DMS79 (cell line): ENCODE measurements at regions not wholly inside any gene's neighbourhood (a gene's known extent, or its start where the extent isn't known, plus 50 kb on each side); places are given as distances from the start of the nearest gene placed in this dataset.

Experiments
- DNase-seq: peaks from one replicate; lab custom pipeline; 2025; lab: John Stamatoyannopoulos, UW

DNA sequence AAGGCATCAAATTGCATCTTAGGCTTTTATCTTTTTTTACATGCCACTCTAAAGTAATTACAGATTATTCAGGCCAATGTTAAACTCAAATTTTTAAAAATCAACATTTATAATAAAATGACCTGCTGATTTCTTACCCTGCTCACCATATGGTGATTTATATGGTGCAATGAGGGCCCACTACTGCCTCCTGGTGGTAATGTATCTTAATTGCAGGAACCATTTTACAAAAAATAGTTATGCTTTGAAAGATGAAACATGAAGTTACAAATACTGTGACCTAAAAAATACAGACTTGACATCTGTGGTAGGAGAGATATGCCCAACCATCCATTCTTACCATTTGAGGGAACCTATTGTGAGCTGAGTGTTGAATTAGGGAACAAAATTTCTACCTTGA, 292.6 kb upstream of the TAS2R1 start:
- DNase-seq = no peak

DNA sequence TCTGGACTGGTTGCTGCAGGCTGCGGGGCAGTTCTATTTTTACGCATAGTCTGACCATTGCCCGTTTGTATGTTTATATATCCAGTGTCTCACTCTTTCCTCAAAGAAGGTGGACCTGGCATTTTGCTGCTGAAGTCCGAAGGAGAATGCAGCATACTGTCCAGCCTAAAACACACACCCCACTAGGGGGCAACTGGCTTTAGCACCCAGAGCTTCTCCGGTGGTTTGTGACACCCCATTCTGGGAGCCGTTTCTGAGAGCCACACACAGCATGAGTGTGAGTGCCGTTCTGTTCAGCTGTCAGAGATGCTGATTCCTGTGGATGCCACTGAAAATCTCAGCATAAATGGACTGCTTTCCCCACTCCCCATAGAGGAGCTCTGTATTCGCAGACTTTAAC, 290.5 kb upstream of the TAS2R1 start:
- DNase-seq = no peak

DNA sequence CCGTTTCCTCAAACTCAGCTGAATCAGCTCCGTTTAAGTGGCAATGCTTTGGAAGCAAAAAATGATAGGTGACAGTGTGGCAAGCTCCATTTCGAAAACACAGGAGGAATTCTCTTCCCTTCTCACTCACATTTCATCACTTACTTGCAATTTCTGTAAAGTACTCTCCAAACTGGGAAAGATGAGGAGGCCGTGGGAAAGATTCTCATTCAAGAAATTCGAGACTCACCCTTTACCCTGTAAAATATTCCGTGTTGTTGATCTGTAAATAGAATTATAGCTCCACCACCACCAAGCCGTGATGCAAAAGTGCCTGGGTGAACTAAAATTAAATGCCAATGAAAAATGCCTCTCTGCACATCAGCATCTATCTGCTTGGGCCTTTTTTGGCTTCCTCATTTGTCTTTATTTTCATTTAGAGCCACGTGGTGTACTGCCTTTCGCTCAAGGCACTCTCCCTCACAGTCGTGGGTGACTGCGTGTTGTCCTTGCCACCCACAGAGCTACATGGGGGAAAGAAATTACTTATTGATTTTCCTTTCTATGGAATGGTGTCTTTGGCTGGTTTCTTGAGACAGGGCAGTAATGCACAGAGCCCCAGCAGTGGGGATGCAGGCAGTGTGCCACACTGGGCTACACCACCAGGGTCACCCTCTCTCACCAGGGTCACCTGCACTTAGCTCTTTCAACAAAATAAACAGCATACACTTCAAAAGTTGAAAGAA, 289.3 kb upstream of the TAS2R1 start:
- no peak for DNase-seq

DNA sequence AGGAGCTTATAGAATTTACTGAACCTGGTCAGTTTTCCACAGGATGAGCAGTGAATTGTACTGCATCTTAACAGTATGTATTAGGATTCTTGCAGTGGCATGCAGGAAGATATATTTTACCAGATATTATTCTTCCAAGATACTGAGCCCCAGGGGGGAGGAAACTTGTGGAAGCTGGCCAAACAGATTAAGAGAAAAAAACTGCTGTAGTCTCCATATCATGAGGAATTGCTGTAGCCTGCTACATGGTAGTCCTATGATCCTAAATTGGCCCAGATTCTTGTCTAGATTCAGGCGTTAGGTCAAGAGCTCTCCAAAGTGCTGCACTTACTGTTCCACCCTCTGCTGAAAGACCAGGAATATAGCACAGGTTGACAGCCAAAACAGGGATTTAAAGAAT, 275.5 kb upstream of the TAS2R1 start:
- no peak for DNase-seq

DNA sequence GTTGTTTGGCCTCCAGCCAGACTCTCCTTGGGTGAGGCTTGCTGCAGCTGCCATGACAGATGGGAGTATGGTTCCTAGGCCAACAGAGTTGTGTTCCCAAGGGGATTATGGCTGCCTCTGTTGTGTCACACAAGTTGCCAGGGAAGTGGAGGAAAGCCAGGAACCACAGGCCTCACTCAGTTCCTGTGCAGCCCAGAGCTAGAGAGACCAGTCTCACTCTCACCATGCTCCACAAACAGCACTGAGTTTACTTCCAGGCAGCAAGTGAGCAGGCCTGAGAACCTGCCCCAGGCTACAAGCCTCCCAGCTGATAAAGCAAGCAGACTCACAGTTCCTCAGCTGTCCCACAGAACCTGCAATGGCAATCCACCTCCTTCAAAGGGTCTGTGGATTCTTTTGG, 273.6 kb upstream of the TAS2R1 start:
- DNase-seq = peak; percentile 95

DNA sequence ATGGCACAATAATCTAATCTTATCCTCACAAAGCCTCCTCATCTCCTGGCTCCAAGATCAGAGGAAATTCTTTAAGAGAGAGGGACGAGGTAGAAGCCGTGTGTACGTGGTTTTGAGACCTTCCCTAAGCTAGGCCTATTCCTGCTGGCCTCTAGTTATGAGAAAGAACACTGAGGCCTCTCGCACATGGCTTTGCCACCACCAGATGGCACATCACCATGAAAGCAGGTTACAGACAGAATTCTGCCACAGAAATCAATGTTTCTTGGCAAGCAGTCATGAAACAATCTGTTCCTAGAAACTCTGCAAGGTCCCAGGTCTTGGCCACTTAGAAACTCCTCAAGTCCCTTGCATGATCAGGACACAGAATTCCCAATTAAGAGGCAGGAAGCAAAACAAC, 268.2 kb upstream of the TAS2R1 start:
- no peak for DNase-seq

DNA sequence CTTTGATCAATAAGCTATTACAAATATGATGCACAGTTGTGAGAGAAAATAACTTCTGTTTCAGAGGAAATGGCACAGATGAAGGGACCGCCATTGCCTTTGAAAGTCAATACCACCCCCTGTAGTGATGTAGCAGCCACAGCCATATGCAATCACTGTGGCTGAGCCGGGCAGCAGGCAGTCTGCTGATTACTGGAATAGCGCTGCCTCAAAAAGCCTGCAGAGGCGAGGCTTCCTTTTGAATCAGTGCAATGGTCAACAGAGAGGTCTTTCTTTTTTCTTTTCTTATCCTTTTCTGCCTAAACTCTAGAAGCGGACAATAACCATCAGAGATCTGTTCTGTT, 265.1 kb upstream of the TAS2R1 start:
- no peak for DNase-seq

DNA sequence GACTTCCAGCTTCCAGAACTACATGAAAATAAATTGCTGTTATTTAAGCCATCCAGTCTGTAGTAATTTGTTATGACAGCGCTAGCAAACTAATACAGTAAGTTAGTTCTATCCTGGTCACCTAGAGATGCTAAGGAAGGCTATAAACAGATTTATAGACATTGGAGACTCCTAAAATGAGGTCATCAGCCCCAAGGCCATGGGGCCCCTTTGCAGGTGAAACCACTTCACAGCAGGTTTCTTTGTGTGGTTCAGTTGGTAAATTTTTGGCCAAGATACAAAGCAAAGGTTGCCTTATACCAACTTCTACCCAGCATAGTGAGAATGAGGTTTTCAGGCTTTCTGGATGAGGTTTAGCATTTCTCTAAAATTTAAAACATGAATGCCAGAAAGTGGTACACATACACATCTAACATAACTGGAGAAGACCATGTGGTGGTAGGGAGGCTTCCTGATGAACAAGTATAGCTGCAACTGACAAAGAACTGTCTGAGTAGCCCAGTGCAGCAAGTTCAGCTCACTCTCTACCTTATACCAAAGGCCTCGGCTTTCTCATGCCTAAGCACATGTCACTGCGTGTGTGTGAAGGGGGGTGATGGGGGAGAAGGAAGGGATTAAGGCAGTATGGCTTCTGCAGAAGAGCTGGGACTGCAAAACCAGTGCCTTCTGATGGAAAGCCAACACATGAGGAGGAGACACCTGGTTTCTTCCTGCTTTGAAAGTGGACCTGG, 264.6 kb upstream of the TAS2R1 start:
- no peak for DNase-seq

DNA sequence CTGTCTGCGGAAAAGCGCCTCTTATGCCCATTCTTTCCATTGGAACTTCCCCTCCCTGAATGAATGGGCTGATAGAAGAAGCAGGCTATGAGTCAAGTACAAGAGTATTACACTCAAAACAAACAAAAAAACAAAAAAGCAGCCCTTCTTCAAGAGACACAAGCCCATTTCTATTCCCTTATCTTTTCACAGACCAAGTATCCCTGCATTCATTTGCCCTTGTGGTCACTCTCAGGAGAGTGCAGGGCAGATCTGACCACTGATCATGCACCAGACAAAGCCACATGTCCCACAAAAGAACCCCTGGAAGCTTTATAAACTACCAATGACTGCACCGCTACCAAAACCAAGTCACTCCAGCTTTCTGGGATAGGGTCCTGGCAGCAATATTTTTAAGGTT, 262.5 kb upstream of the TAS2R1 start:
- DNase-seq = no peak

DNA sequence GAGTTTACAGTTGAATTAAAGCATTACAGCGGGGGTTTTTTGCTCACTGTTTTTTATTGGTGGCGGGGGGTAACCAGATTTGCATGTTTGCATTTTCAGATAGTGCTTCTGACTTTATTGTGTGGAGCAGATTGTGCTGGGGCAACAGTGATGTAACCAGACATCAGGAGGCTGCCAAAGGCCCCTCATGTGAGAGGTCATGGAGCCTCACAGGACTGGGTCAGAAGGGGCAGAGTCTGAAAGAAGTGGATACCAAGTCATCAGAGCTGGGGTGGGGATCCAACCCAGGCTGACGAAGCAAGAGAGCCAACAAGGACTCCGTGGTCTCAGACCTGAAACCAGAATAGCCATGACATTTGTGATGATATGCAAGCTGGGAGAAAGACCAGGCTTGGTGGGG, 259.4 kb upstream of the TAS2R1 start:
- DNase-seq = no peak

DNA sequence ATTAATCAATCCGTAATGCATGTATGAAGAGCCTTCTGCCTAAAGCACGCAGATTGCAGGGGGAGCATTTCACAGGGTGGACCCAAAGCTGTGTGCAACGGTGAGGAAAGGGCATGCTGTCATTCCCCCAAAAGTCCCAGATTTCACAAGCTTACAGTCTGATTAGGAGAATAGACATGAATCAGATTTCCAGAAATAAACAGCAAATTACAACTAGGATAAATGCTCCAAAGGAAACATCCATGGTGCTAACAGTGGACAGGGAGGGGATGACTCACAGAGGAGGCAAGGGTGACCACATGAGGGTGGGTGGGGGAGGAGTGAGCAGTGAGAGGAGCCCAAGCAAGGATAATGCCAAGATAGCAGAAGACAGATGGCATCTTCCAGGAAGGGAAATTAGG, 258.4 kb upstream of the TAS2R1 start:
- DNase-seq = no peak

DNA sequence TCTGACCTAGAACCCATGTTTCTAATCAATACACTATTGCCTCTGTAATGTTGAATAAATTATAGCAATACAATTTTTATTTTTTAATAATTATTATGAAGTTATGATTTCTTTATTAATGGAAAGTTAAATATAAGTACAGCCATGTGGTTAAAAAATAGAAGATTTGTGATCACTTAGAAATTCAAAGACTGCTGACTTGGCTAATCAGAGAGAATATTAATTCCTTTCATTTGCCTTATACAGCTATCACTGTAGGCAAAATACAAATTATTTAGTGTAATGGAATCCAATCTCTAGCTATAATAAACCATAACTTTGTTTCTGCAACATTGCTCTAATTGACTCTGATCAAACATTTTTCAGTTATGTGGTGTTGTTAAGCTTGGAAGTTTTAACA, 255.0 kb upstream of the TAS2R1 start:
- DNase-seq = no peak

DNA sequence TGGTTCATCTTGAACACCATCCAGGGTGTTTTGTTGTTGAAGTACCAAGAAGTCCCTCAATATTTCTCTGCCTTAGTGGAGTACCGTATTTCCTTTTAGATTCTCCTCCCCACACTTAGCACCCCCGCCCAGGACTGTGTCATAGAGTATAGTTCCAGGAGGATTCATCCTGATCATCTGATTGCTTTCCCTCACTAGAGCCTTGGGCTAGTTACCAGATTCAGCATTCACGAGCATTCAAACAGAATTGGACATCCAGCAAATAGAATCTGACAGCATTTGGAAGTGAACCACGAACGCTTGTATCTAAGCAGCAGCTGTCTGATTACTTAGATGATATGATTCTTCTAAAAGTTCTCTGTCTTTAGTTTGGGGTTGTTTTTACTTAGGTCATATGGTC, 248.1 kb upstream of the TAS2R1 start:
- no peak for DNase-seq

DNA sequence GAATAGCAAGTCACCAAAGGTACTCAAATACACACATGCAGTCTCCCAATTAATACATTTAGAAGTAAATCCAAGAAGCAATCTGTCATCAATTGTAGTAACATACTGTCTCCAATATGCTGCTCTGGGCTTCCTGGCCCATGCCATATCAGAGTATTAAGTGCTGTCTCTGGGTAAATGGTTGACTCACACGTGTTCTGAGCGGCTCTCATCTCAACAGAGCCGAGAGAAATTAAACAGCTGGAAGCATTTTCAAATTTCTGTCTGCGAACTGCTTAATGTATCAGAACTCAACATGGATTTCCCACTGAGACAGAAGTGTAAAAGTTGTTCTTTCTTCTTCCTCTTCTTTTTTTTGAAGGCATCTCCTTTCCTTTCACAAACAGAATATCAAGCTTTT, 247.3 kb upstream of the TAS2R1 start:
- DNase-seq = no peak

DNA sequence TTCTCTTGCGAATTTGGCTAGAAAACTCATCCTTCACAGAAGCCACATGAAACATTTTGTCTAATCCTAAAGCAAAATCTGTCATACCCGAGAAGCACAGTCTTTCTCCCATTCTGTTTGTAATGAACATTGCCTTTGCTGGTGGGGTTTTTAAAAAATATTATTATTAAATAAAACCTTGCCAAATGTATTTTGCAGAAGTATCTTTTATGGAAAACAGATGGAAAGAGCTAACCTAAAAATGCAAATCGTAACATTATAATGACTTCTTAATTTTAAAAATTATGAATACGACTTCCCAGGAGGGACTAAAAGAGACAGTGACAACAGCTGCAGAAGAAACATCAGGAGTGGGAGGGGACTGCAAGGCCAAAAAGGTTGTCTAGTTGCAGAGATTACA, 246.3 kb upstream of the TAS2R1 start:
- no peak for DNase-seq

DNA sequence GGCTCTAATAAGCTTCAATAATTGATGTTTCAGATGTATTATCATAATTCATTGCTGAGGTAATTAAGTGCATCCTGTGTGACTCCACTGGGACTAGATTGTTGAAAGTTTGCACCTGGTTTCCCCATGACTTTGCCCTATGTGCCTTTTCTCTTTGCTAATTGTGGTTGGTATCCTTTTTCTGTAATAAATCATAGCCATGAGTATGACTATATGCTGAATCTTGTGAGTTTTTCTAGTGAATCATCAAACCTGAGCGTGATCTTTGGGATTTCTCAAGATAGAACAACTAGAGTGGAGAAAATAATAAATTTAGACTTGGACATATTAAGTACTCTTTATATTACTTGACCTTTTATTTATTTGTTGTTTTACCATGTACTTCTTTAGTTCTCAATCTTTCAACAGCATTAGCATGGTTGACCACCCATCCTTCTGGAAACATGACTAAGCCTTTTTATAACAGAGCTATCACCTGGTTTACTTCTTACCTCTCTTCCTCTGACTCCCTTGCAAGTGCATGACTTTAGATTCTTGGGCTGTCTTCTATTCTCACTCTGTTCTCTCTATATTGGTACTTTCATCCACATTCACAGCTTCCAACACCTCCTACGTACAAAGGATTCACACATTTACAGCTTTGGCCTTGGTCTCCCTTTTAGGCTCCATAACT, 239.6 kb upstream of the TAS2R1 start:
- DNase-seq = no peak

DNA sequence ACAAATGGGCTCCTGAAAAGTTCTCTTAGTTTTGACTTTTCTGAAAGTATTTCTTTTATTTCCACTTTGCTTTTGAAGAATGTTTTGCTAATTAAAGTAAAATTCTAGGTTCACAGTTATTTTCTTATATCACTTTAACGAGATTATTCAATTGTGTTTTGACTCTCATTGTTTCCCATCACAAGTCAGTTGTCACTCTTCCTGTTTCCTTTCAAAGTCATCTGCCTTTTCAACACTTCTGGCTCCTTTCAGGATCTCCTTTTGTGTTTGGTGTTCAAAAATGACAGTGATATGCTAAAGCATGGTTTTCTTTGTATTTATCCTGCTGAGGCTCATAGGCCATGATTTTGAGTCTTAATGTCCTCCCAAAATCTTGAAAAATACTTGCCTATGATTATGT, 235.4 kb upstream of the TAS2R1 start:
- no peak for DNase-seq

DNA sequence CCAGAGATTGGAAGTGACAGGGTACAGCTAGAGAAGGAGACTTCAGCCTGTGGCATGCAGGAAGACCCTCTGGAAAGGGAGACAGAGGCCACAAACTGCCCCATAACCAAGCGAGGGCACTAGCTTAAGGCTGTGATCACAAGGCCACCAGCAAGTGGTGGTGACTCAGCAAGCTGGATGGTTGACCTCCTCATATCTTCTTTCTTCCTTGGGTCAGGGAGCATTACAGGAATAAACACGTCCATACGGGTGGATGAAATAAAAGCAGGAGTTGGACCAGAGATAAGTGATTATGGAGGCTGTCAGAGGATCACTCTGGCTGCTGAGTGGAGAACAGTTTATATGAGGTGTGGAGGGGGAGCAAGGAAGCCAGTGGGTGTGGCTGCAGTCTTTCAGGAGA, 234.6 kb upstream of the TAS2R1 start:
- no peak for DNase-seq

DNA sequence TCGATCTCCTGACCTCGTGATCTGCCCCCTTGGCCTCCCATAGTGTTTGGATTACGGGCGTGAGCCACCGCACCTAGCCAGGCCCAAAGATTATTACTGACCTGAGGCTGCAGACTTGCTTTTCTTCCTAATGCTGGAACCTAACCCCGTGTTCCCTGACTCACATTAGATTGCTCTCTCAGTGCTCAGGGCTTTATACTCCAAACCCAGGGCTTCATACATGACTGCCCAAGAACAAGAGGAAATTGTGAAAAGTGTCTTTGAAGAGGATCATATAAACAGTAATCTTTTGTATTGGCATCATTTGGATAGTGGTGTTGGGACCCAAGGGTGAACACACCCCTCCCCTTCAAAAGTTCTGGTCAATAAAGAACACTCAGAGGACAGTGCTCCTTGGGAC, 233.3 kb upstream of the TAS2R1 start:
- DNase-seq = no peak

DNA sequence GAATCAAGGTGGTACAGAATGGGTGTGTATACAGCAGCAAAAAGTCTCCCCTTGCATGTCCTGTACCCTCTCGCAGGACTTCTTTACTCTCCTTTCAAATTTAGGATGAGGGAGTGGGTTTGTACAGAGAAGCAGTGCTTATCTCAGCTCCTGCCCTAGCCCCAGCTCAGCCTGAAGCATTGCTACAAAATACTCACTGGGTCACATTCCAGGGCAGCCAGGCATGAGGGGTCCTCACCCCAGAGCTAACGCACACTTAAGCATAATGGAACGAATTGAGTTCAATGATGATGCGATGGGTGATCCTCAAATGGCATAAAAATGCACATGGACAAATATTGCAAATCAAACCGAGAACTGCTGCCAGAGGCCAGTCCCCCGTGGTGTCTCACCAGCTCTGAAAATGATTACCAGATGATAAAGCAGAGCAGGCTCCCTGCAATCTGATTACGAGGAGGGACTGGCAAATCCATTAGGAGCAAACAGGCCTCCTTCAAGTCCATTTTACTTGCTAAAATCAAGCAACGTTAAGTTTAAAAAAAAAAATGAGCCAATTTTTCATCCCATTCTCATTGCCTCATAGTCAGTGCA, 231.6 kb upstream of the TAS2R1 start:
- DNase-seq = no peak

DNA sequence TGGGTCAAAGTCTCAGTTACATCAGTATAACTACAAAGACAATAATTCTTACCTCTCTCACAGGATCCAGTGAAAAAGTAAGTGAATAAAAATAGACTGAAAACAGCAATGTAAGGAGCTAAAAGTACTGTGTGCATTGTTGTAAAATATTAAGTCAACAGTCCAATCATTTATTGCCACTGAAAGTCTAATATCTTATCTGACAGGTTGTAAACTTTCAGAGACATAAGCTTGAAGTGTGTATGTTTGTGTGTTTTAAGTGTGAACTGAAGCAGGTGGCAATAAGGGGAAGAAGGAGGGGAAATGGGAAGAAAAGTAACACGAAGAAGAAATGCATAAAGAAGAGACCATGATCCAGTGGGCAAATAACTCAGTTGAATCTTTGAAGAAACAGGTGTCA, 229.7 kb upstream of the TAS2R1 start:
- no peak for DNase-seq

DNA sequence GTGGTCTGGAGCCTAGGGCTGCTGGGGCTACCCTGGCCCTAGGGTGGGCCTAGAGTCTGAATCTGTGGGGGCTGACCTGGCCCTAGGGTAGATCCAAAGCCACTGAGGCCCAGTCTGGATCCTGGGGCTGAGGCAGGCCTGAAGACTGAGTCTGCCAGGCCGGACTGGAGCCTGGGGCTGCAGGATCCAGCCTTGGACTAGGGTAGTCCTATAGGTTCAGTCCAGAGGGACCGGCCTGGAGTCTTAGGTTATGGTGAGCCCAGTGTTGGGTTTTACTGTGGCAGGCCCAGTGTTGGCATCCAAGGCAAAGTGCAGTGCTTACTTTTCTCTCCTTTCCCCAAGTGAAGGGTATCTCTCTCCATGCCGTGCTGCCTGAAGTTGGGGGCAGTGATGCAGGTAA, 227.9 kb upstream of the TAS2R1 start:
- no peak for DNase-seq

DNA sequence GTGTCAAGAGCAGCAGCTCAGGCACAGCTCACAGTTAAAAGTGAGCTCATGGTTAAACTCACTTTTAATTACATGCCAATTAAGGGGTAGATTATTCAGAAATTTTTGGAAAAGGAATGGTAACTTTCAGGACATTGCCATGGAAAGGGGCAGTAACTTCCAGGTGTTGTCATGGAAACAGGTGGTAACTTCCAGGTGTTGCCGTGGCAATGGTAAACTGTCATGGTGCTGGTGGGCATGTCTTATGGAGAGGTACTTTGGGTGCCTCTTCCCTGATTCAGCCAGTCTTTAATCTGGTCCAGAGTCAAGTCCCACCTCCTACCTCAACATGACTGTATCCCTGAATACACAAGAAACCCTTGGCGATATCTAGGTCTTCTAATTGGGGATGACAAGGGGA, 223.2 kb upstream of the TAS2R1 start:
- no peak for DNase-seq
